ENCODE measurements at regions not wholly inside any gene's neighbourhood (a gene's known extent, or its start where the extent isn't known, plus 50 kb on each side); places are given as distances from the start of the nearest gene placed in this dataset.

DNA sequence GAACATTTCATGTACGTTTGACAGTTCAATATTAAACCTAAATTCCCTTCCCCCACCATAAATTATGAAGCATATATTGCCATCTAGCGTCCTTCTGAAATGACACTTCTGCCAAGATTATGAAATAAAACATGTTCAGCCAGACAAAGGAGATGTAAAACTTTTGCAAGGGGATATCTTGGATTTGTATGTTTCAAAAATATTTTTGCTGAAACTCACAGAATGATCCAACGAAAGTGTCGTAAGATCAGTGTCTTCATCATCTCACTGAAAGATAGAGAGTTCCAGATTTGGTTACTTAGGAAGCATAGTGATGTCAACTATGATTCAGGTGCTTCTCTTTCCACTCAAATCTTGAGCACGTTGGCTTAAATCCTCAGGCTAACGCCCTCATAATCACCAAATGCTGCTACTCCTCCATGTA lies 904.3 kb downstream of the XPNPEP1 start:
- H3K36me3 Mint-ChIP-seq (ENCODE audit: low read depth, unreplicated experiment): no peaks in the 10 kb centered on the region
- H3K27ac Mint-ChIP-seq (ENCODE audit: unreplicated experiment): no peak overlapping the region
- no peak overlapping the region for H3K4me3 Mint-ChIP-seq (ENCODE audit: unreplicated experiment)
- TF ChIP-seq, protein P1, sequence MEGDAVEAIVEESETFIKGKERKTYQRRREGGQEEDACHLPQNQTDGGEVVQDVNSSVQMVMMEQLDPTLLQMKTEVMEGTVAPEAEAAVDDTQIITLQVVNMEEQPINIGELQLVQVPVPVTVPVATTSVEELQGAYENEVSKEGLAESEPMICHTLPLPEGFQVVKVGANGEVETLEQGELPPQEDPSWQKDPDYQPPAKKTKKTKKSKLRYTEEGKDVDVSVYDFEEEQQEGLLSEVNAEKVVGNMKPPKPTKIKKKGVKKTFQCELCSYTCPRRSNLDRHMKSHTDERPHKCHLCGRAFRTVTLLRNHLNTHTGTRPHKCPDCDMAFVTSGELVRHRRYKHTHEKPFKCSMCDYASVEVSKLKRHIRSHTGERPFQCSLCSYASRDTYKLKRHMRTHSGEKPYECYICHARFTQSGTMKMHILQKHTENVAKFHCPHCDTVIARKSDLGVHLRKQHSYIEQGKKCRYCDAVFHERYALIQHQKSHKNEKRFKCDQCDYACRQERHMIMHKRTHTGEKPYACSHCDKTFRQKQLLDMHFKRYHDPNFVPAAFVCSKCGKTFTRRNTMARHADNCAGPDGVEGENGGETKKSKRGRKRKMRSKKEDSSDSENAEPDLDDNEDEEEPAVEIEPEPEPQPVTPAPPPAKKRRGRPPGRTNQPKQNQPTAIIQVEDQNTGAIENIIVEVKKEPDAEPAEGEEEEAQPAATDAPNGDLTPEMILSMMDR (IDR thresholded peaks at IDR 0.05; ENCODE audit: unreplicated experiment): no peak
- no peaks in the 10 kb centered on the region for H3K27me3 Mint-ChIP-seq (ENCODE audit: unreplicated experiment)
- H3K4me1 Mint-ChIP-seq (ENCODE audit: unreplicated experiment): no peaks in the 10 kb centered on the region
- no peak for DNase-seq (ENCODE audit: low spot score)
- no peaks in the 10 kb centered on the region for H3K9me3 Mint-ChIP-seq (ENCODE audit: unreplicated experiment)

DNA sequence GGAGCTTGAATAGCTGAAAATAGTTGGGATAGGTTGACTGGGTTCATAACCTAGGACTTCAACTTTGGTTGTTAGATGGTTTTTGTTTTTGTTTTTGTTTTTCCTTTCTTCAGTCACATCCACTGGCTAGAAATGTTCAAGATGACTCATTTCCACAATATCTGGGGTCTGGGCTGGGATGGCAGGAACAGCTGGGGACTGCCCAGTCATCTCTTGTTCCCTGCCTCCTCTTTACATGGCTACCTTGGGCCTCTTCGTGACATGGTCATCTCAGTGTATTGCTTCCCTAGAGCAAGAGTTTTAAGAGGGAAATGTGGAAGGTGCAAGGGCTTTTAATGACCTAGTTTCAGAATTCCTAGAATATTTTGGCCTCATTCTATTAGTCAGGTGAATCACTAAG lies 915.8 kb downstream of the XPNPEP1 start:
- H3K27me3 Mint-ChIP-seq (ENCODE audit: unreplicated experiment): no peaks in the 10 kb centered on the region

DNA sequence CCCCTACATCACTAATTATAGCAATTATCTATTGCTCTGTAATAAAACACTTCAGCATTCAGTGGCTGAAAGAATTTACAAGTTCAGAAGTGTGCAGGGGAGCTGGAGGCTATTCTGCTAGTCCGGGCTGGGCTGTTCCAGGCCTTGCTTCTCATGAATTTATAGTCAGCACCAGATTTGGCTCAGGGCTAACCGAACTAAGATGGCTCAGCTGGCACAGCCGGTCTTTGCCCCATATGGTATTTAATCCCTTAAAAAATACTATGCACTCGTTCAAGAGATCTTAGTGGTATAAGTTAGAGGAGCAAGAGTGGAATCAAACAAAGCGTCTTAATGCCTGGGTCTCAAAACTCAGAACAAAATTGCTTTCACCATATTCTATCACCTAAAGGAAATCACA lies 932.9 kb downstream of the XPNPEP1 start:
- no peaks in the 10 kb centered on the region for H3K36me3 Mint-ChIP-seq (ENCODE audit: low read depth, unreplicated experiment)
- no peak for DNase-seq (ENCODE audit: low spot score)
- H3K4me1 Mint-ChIP-seq (ENCODE audit: unreplicated experiment): no peaks in the 10 kb centered on the region
- no peaks in the 10 kb centered on the region for H3K9me3 Mint-ChIP-seq (ENCODE audit: unreplicated experiment)
- H3K27me3 Mint-ChIP-seq (ENCODE audit: unreplicated experiment): peaks cover 2% of the 10 kb centered on the region
- H3K27ac Mint-ChIP-seq (ENCODE audit: unreplicated experiment): no peak overlapping the region
- no peak overlapping the region for H3K4me3 Mint-ChIP-seq (ENCODE audit: unreplicated experiment)
- TF ChIP-seq, protein P1 (IDR thresholded peaks at IDR 0.05; ENCODE audit: unreplicated experiment): no peak

More for the DNA sequence above, 915.8 kb downstream of the XPNPEP1 start:
- Mint-ChIP-seq H3K9me3 (ENCODE audit: unreplicated experiment) (no peaks in the 10 kb centered on the region), H3K27ac (ENCODE audit: unreplicated experiment) (no peak overlapping the region), H3K4me3 (ENCODE audit: unreplicated experiment) (no peak overlapping the region), H3K36me3 (ENCODE audit: low read depth, unreplicated experiment) (no peaks in the 10 kb centered on the region), H3K4me1 (ENCODE audit: unreplicated experiment) (no peaks in the 10 kb centered on the region)
- TF ChIP-seq, protein P1 (IDR thresholded peaks at IDR 0.05; ENCODE audit: unreplicated experiment): no peak
- no peak for DNase-seq (ENCODE audit: low spot score)

DNA sequence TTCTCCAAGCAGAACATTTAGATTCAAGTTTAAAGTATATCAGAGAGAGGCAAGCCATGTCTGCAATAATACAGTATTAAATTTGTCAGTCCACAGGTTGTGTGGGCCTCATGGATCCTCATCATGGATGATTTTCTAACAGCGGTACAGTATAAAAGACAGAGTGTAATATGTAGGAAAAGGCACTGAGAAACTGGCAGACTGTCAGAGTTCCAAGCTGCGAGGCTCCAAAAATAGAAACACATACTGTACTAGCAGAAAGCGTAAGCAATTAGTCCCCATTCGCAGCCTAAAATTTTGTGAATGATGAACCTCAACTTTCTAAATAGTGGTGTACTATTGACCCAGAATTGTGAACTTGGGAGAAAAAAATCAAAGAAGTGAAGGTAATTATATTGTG lies 933.3 kb downstream of the XPNPEP1 start:
- Mint-ChIP-seq H3K4me3 (ENCODE audit: unreplicated experiment) (no peak overlapping the region), H3K36me3 (ENCODE audit: low read depth, unreplicated experiment) (no peaks in the 10 kb centered on the region), H3K9me3 (ENCODE audit: unreplicated experiment) (no peaks in the 10 kb centered on the region), H3K4me1 (ENCODE audit: unreplicated experiment) (no peaks in the 10 kb centered on the region), H3K27ac (ENCODE audit: unreplicated experiment) (no peak overlapping the region), H3K27me3 (ENCODE audit: unreplicated experiment) (peaks cover 2% of the 10 kb centered on the region)
- DNase-seq (ENCODE audit: low spot score): no peak
- TF ChIP-seq, protein P1 (IDR thresholded peaks at IDR 0.05; ENCODE audit: unreplicated experiment): no peak

DNA sequence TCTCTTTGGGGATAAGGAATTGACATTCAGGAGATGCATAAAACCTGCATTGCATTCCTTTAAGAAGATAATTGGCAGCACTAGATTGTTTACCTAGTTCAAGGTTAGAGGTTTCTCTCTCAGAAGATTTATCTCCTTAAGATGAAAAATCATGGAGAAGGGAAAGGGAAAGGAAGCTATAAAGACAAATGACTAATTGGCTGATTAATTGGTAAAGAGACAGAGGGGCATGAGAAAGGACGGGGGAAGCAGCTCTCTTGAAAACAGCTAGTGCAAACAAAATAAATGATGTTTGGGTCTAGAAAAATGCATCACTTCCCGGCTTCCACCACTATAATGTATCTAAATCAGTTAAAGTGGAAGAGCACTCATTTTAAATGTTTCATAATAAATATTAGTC lies 941.2 kb downstream of the XPNPEP1 start:
- H3K4me1 Mint-ChIP-seq (ENCODE audit: unreplicated experiment): no peaks in the 10 kb centered on the region
- TF ChIP-seq, protein P1 (IDR thresholded peaks at IDR 0.05; ENCODE audit: unreplicated experiment): no peak
- no peaks in the 10 kb centered on the region for H3K27me3 Mint-ChIP-seq (ENCODE audit: unreplicated experiment)
- H3K36me3 Mint-ChIP-seq (ENCODE audit: low read depth, unreplicated experiment): no peaks in the 10 kb centered on the region
- no peak for DNase-seq (ENCODE audit: low spot score)
- H3K27ac Mint-ChIP-seq (ENCODE audit: unreplicated experiment): no peak overlapping the region
- H3K9me3 Mint-ChIP-seq (ENCODE audit: unreplicated experiment): no peaks in the 10 kb centered on the region
- H3K4me3 Mint-ChIP-seq (ENCODE audit: unreplicated experiment): no peak overlapping the region

Measured in endothelial cell (in vitro differentiated cells).